Activated B cell treated with CpG ODN at 0.5 μM for 24 hours (primary cell): ENCODE measurements at regions not wholly inside any gene's neighbourhood (a gene's known extent, or its start where the extent isn't known, plus 50 kb on each side); places are given as distances from the start of the nearest gene placed in this dataset.

Experiments used
- ATAC-seq: fragments of 200-7000 bp; cut with Tn5 transposase; one replicate; pipeline ENCODE4 v1.10.0; 2021; ENCODE audit warnings: low read depth, mild to moderate bottlenecking, moderate library complexity
- CTCF ChIA-PET: fragments of 350-600 bp; sonication (Branson Sonifier 250); formaldehyde crosslinking; loops from one replicate; lab custom pipeline; 2021; ENCODE audit warnings: antibody characterized with exemption; lab: Charles Lee
- POLR2A ChIA-PET: fragments of 350-600 bp; sonication (Branson Sonifier 250); formaldehyde crosslinking; loops from one replicate; lab custom pipeline; 2021; ENCODE audit warnings: antibody characterized with exemption; lab: Charles Lee
- DNase-seq: peaks from one replicate; pipeline ENCODE4 v3.0.0; 2022
- H3K27ac Mint-ChIP-seq: one replicate; pipeline ENCODE4 v1.8.0; 2020; ENCODE audit warnings: mixed read lengths
- H3K27me3 Mint-ChIP-seq: one replicate; pipeline ENCODE4 v1.8.0; 2021; ENCODE audit warnings: mixed read lengths
- H3K36me3 Mint-ChIP-seq: one replicate; pipeline ENCODE4 v1.8.0; 2021; ENCODE audit warnings: low read depth, mixed read lengths
- H3K4me1 Mint-ChIP-seq: one replicate; pipeline ENCODE4 v1.8.0; 2021; ENCODE audit warnings: mixed read lengths
- H3K4me3 Mint-ChIP-seq: one replicate; pipeline ENCODE4 v1.8.0; 2020; ENCODE audit warnings: mild to moderate bottlenecking, mixed read lengths
- H3K9me3 Mint-ChIP-seq: one replicate; pipeline ENCODE4 v1.8.0; 2020; ENCODE audit warnings: mixed read lengths
- CTCF ChIP-seq: fragments of 200-600 bp; IDR thresholded peaks from one replicate; pipeline ENCODE4 v1.8.0; 2022; ENCODE audit warnings: antibody characterized with exemption, mild to moderate bottlenecking
- intact Hi-C: fragments of 100-400 bp; cut with micrococcal nuclease; formaldehyde crosslinking; loops from one replicate; pipeline ENCODE4 v1.15.1; 2024

DNA sequence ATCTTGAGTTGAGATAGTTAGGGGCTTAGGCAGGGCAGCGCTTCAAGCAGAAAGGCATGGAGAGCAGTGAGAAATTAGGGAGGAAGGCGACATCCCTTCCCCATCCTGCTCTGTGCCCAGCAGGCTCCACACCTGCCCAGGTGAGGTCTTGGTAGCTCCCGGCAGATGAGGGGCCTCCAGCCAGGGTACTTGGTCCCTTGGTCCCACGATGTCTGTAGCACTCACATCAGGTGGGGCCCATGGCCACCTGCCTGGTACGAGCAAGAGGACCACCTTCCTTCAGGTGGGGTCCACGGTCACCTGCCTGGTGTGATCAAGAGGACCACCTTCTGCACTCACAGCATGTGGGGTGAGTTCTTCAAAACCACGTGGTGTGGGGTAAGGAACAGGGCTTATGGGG lies 91.2 kb downstream of the GALR1 start:
- peaks cover 16% of the 10 kb centered on the region for H3K27me3 Mint-ChIP-seq
- intact Hi-C loops, result no loop called here
- POLR2A ChIA-PET, result no interaction called here
- CTCF ChIA-PET, result no interaction called here
- H3K27ac Mint-ChIP-seq, result no peak overlapping the region
- no peak for TF ChIP-seq CTCF
- no peaks in the 10 kb centered on the region for H3K9me3 Mint-ChIP-seq
- no peaks in the 10 kb centered on the region for H3K4me1 Mint-ChIP-seq
- ATAC-seq (no peak), DNase-seq (no peak)
- H3K4me3 Mint-ChIP-seq, result no peak overlapping the region
- no peaks in the 10 kb centered on the region for H3K36me3 Mint-ChIP-seq

DNA sequence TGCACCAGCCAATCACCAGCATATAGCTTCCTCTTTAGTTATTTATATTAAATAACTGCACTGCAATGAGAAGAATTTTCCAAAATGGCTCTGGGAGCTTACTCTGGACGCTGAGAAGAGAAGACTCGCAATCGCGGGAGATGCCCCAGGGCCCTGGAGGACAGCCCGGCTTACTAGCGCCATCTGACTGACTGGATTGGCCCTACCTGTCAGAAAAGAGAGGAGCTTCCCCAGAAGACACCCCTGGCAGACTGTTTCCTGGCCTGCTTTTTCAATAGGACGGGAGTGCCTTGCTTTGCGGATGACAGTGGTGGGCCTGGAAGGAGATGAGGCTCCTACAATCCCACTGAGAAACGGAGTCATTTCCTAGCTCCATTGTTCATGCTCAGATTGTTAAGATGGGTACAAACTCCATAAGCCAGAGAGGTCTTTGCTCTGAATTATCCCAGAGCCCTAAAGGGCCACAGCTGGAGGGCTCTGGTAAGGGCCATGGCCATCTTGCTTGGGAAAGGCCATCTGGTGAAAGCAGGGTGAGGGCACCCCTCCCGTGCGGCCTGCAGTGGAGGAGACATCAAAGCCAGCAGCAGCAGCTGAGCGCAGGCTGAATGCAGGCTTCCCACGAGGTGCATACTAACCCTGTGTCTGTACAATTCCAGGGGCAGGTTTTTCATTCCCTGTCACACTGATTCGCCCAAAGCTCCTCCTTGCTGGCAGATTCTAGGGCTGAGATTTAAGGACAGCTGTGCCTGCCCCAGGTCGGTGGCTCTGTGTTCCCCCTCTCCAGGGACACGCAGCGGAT lies 92.1 kb downstream of the GALR1 start:
- intact Hi-C loops, result no loop called here
- ATAC-seq, result no peak
- DNase-seq, result no peak
- no peaks in the 10 kb centered on the region for H3K36me3 Mint-ChIP-seq
- peaks cover 16% of the 10 kb centered on the region for H3K27me3 Mint-ChIP-seq
- ChIA-PET CTCF (no interaction called here), POLR2A (no interaction called here)
- H3K27ac Mint-ChIP-seq, result no peak overlapping the region
- H3K4me1 Mint-ChIP-seq, result no peaks in the 10 kb centered on the region
- no peak for TF ChIP-seq CTCF
- H3K4me3 Mint-ChIP-seq, result no peak overlapping the region
- no peaks in the 10 kb centered on the region for H3K9me3 Mint-ChIP-seq

GRCh38 chr18:77342736-77343135 lies 93.1 kb downstream of the GALR1 start:
- ATAC-seq (no peak), DNase-seq (no peak)
- CTCF ChIA-PET, result no interaction called here
- POLR2A ChIA-PET, result no interaction called here
- Mint-ChIP-seq H3K9me3 (no peaks in the 10 kb centered on the region), H3K27ac (no peak overlapping the region), H3K36me3 (no peaks in the 10 kb centered on the region), H3K4me3 (no peak overlapping the region), H3K27me3 (peaks cover 10% of the 10 kb centered on the region), H3K4me1 (no peaks in the 10 kb centered on the region)
- TF ChIP-seq CTCF, result no peak
- intact Hi-C loops, result no loop called here

DNA sequence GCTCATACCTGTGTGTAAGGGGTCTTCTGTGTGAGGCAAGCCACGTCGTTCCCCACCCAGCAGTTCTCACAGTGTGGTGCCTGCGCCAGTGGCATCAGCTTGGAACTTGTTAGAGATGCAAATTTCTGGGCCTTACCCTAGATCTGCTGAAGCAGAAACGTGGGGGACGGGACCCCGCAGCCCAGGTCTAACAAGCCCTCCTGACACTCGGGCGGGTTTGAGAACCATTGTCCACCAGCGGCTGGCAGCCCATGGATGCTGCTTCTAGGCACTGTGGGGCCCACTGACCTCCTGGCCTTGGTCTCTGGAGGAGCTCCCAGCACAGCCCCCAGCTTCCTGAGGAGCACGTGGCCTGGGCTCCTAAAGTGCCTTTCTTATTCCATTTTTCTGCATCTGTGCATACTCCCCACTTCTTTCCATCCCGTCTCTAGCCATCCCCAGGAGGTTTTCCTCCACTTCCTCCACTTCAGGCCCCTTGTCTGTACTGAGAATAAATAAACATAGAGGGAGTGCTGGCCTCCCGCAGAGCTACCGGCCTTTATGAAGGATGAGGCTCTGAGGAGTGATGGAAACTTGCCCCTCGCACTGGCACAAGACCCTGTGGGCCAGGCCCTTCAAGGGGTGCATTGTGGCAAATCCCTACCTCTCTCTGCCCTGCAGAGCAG lies 94.3 kb downstream of the GALR1 start:
- Mint-ChIP-seq H3K4me1 (no peaks in the 10 kb centered on the region), H3K27ac (no peak overlapping the region), H3K9me3 (no peaks in the 10 kb centered on the region), H3K36me3 (no peaks in the 10 kb centered on the region), H3K27me3 (peaks cover 8% of the 10 kb centered on the region), H3K4me3 (no peak overlapping the region)
- intact Hi-C loops, result no loop called here
- ATAC-seq, result no peak
- CTCF ChIA-PET, result no interaction called here
- POLR2A ChIA-PET, result no interaction called here
- TF ChIP-seq CTCF, result no peak
- no peak for DNase-seq

GRCh38 chr18:77344786-77345500 lies 95.3 kb downstream of the GALR1 start:
- Mint-ChIP-seq H3K27ac (no peak overlapping the region), H3K36me3 (no peaks in the 10 kb centered on the region), H3K4me1 (no peaks in the 10 kb centered on the region), H3K27me3 (peaks cover 6% of the 10 kb centered on the region), H3K9me3 (peaks cover 2% of the 10 kb centered on the region), H3K4me3 (no peak overlapping the region)
- ATAC-seq (no peak), DNase-seq (no peak)
- ChIA-PET POLR2A (no interaction called here), CTCF (no interaction called here)
- no peak for TF ChIP-seq CTCF
- intact Hi-C loops, result no loop called here
